Lower lobe of right lung (tissue), 2 donors: ENCODE measurements at regions not wholly inside any gene's neighbourhood (a gene's known extent, or its start where the extent isn't known, plus 50 kb on each side); places are given as distances from the start of the nearest gene placed in this dataset.

ENCODE experiments used
- ATAC-seq, 2 donors: fragments of 200-7000 bp; cut with Tn5 transposase; one replicate each; pipeline ENCODE4 v1.9.1; 2020 to 2022; ENCODE audit warnings: mild to moderate bottlenecking in 2 of 2, moderate library complexity in 2 of 2
- DNase-seq: peaks from one replicate; pipeline ENCODE4 v3.0.0-alpha.2; 2020
- H3K27ac ChIP-seq: fragments of 200-600 bp; one replicate; pipeline ENCODE4 v1.8.0; 2022
- H3K27me3 ChIP-seq: fragments of 200-600 bp; one replicate; pipeline ENCODE4 v1.8.0; 2022; ENCODE audit warnings: low read depth
- H3K36me3 ChIP-seq: fragments of 200-600 bp; one replicate; pipeline ENCODE4 v1.8.0; 2022; ENCODE audit warnings: mild to moderate bottlenecking
- H3K4me1 ChIP-seq: fragments of 200-600 bp; one replicate; pipeline ENCODE4 v1.8.0; 2022
- H3K4me3 ChIP-seq: fragments of 200-600 bp; one replicate; pipeline ENCODE4 v1.8.0; 2022; ENCODE audit warnings: mild to moderate bottlenecking
- H3K9me3 ChIP-seq: fragments of 200-600 bp; one replicate; pipeline ENCODE4 v1.8.0; 2022
- intact Hi-C: fragments of 100-400 bp; cut with DNase I; formaldehyde crosslinking; loops from one replicate; pipeline ENCODE4 v1.11.0; 2022
- TF ChIP-seq, protein P1 (sequence below): fragments of 200-600 bp; IDR thresholded peaks from one replicate; pipeline ENCODE4 v1.8.0; 2022; ENCODE audit warnings: antibody characterized with exemption, mild to moderate bottlenecking
- donor health status: DM: no; HTN: yes; CAD: no; lungs with severe emphysema.

DNA sequence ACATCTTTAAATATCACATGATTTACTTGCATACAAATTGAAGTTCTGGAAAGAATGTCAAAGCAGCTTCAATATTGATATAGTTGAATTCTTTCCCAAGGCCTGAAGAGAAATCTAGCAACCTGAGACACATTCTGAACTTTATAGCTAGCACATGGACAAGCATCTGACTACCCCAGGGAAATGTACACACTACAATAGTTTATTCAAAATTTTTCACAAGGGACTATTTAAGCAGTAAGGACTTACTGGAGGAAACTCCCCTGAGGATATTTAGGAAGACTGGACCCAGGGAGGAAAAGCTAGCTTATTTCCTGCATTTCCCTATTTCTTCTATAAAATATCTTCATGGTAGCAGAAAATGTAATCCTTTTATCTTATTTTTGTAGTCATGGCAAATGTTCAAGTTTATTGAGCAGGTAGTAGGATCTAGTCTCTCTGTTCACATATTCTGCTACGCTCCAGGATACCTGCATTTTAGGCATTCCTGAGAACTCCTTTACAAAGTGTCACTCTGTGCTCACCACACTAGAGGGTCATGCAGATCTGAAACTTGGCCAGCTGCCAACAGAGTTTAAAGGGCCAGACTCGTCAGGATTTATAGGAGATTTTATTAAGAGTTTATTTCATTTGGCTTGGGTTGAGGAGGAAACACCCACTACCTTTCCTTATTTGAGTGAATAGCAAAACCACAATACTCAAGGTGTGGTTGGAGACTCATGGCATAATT is 348.4 kb upstream of the FTMT start:
- Histone ChIP-seq H3K4me1 (no peaks in the 10 kb centered on the region), H3K36me3 (no peaks in the 10 kb centered on the region), H3K27ac (no peak overlapping the region), H3K9me3 (no peaks in the 10 kb centered on the region), H3K27me3 (no peaks in the 10 kb centered on the region), H3K4me3 (no peak overlapping the region)
- ATAC-seq, result peak; percentile 50 to 70
- peak; percentile 46 for DNase-seq
- intact Hi-C loops, result no loop called here
- TF ChIP-seq, protein P1, sequence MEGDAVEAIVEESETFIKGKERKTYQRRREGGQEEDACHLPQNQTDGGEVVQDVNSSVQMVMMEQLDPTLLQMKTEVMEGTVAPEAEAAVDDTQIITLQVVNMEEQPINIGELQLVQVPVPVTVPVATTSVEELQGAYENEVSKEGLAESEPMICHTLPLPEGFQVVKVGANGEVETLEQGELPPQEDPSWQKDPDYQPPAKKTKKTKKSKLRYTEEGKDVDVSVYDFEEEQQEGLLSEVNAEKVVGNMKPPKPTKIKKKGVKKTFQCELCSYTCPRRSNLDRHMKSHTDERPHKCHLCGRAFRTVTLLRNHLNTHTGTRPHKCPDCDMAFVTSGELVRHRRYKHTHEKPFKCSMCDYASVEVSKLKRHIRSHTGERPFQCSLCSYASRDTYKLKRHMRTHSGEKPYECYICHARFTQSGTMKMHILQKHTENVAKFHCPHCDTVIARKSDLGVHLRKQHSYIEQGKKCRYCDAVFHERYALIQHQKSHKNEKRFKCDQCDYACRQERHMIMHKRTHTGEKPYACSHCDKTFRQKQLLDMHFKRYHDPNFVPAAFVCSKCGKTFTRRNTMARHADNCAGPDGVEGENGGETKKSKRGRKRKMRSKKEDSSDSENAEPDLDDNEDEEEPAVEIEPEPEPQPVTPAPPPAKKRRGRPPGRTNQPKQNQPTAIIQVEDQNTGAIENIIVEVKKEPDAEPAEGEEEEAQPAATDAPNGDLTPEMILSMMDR, result no peak

DNA sequence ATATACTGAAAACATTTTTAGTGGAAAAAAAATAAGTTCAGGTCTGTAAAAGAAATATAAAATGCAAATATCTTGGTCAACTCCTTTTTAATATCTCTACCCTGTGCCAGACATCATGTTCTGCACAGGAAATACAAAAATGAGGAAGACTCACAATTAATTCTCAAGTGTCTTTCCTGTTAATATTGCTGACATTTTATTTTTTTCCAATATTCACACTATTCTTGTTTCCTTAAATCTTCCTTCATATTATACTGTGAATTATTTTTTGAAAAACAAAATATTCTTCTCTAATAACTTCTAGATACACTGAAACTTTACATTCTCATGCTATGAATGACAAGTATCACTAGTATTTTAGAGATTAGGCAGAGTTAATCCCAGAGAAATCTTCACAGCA is 334.7 kb upstream of the FTMT start:
- no peaks in the 10 kb centered on the region for H3K36me3 ChIP-seq
- no peak for ATAC-seq
- no peaks in the 10 kb centered on the region for H3K27me3 ChIP-seq

DNA sequence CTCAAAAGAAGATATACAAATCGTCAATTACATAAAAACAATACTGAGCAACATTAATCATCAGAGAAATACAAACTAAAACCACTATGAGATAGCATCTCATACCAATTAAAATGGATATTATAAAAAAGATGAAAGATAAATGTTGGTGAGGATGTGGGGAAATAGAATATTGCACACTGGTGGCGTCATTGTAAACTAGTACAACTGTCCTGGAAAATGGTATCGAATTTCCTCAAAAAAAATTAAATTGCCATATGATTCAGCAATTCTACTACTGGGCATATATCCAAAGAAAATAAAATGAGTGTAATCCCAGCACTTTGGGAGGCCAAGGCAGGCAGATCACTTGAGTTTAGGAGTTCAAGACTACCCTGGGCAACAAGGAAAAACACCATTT is 326.0 kb upstream of the FTMT start:
- no peaks in the 10 kb centered on the region for H3K27me3 ChIP-seq
- no peaks in the 10 kb centered on the region for H3K4me1 ChIP-seq
- intact Hi-C loops, result no loop called here
- no peaks in the 10 kb centered on the region for H3K36me3 ChIP-seq
- no peak overlapping the region for H3K27ac ChIP-seq
- TF ChIP-seq, protein P1, result no peak
- ATAC-seq (no peak), DNase-seq (no peak)
- peaks cover 6% of the 10 kb centered on the region for H3K9me3 ChIP-seq
- no peak overlapping the region for H3K4me3 ChIP-seq

More for the DNA sequence above, 334.7 kb upstream of the FTMT start:
- no peaks in the 10 kb centered on the region for H3K4me1 ChIP-seq
- no peak for DNase-seq
- TF ChIP-seq, protein P1, result no peak
- H3K27ac ChIP-seq, result no peak overlapping the region
- no peak overlapping the region for H3K4me3 ChIP-seq
- no peaks in the 10 kb centered on the region for H3K9me3 ChIP-seq
- intact Hi-C loops, result no loop called here

DNA sequence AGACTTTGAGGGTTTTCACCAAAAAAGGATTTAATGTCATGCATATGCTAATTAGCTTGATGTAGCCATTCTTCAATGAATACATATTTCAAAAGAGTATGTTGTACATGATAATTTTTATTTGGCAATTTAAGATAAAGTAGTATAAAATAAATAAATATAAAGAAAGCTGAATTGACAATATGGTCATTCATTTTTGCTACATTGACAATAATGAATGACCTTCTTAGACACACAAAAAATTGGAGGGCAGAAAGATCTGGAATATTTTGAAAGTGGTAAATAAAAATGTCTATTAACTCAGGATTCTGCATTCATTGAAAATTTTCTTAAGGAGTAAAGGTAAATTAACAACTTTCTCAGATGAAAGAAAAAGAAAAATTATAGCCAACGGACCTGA is 324.8 kb upstream of the FTMT start:
- Histone ChIP-seq H3K4me1 (no peaks in the 10 kb centered on the region), H3K9me3 (peaks cover 6% of the 10 kb centered on the region), H3K27me3 (no peaks in the 10 kb centered on the region), H3K27ac (no peak overlapping the region), H3K36me3 (no peaks in the 10 kb centered on the region), H3K4me3 (no peak overlapping the region)
- no peak for DNase-seq
- ATAC-seq, result no peak
- intact Hi-C loops, result no loop called here
- TF ChIP-seq, protein P1, result no peak

DNA sequence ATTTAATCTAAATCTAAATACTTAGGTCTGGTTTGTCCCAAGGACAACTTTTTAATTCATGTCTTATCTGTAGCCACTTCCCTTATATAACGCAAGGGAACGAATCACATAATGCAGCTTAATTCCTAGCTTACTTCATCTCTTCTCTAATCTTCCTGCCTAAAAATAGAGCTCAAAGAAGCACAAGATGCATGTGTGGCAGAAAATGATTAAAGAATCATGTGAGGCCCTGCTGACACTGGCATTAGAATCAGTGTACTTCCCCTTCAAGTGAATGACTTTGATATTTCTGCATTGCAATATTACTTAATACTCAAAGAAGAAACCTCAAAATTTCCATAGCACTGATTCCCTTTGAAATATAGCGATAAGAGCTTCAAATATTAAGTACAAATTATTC is 317.9 kb upstream of the FTMT start:
- Histone ChIP-seq H3K27ac (no peak overlapping the region), H3K9me3 (no peaks in the 10 kb centered on the region), H3K27me3 (no peaks in the 10 kb centered on the region), H3K4me3 (no peak overlapping the region), H3K4me1 (no peaks in the 10 kb centered on the region), H3K36me3 (no peaks in the 10 kb centered on the region)
- TF ChIP-seq, protein P1, result no peak
- no peak for DNase-seq
- ATAC-seq, result no peak
- intact Hi-C loops, result no loop called here
